DOHH2 (cell line): ENCODE measurements at regions not wholly inside any gene's neighbourhood (a gene's known extent, or its start where the extent isn't known, plus 50 kb on each side); places are given as distances from the start of the nearest gene placed in this dataset.

Source experiments
- CTCF ChIP-seq: fragments of 200-600 bp; sonication (generic); IDR thresholded peaks from one replicate; pipeline ENCODE4 v1.5.1; 2014; ENCODE audit warnings: antibody characterized with exemption, mild to moderate bottlenecking, low read depth, low read length; ENCODE audit not compliant: poor library complexity, severe bottlenecking
- EZH2phosphoT487 ChIP-seq: fragments of 200-600 bp; sonication (generic); IDR thresholded peaks from 2 replicates; pipeline ENCODE4 v1.6.1; 2017; ENCODE audit warnings: borderline replicate concordance, mild to moderate bottlenecking, antibody characterized with exemption, low read length, moderate library complexity, mixed read lengths

GRCh38 chr13:73514208-73514607 is 455.4 kb downstream of the KLF5 start:
- TF ChIP-seq CTCF: no peak
- no peak for TF ChIP-seq EZH2phosphoT487
